Astrocyte (in vitro differentiated cells and primary cell): ENCODE measurements at regions not wholly inside any gene's neighbourhood (a gene's known extent, or its start where the extent isn't known, plus 50 kb on each side); places are given as distances from the start of the nearest gene placed in this dataset.

Source experiments
- CTCF ChIP-seq: IDR thresholded peaks from 2 replicates; pipeline ENCODE4 v1.5.1; 2011; ENCODE audit warnings: low read depth, mild to moderate bottlenecking, inconsistent platforms, low read length, moderate library complexity; ENCODE audit not compliant: insufficient read depth
- EZH2 ChIP-seq: IDR thresholded peaks from 2 replicates; pipeline ENCODE4 v1.6.1; 2012; ENCODE audit warnings: mild to moderate bottlenecking, low read length, inconsistent platforms; ENCODE audit not compliant: insufficient read depth

GRCh38 chr20:1817577-1818211, 77.5 kb upstream of the SIRPA start:
- no peak for TF ChIP-seq CTCF
- TF ChIP-seq EZH2: no peak
